Sigmoid colon (tissue), 6 donors: ENCODE measurements at regions not wholly inside any gene's neighbourhood (a gene's known extent, or its start where the extent isn't known, plus 50 kb on each side); places are given as distances from the start of the nearest gene placed in this dataset.

ENCODE experiments used
- DNase-seq: peaks from one replicate; pipeline ENCODE4 v3.0.0-alpha.2; 2019
- H3K27ac ChIP-seq, 4 donors: fragments of 200-600 bp; sonication (generic); one replicate each; pipeline ENCODE4 v1.5.1; 2016 to 2019; ENCODE audit warnings: mild to moderate bottlenecking in 1 of 4
- H3K27me3 ChIP-seq, 3 donors: fragments of 200-600 bp; sonication (generic); one replicate each; pipeline ENCODE4 v1.5.1; 2019; ENCODE audit warnings: mild to moderate bottlenecking in 1 of 3
- H3K36me3 ChIP-seq, 4 donors: fragments of 200-600 bp; sonication (generic); one replicate each; pipeline ENCODE4 v1.5.1; 2016 to 2019
- H3K4me1 ChIP-seq, 4 donors: fragments of 200-600 bp; sonication (generic); one replicate each; pipeline ENCODE4 v1.5.1; 2017 to 2019
- H3K4me3 ChIP-seq, 4 donors: fragments of 200-600 bp; sonication (generic); one replicate each; pipeline ENCODE4 v1.5.1; 2017 to 2019; ENCODE audit warnings: mild to moderate bottlenecking in 2 of 4, moderate library complexity in 1 of 4
- H3K9me3 ChIP-seq, 4 donors: fragments of 200-600 bp in 3 of 4; sonication (generic) in 3 of 4; one replicate each; pipeline versions ENCODE4 v1.5.1 to v1.6.1; 2013 to 2019
- CTCF ChIP-seq, 4 experiments: fragments of 450-650 bp in 3 of 4; fragments of 200-600 bp in 1 of 4; IDR thresholded peaks; one replicate each; pipeline ENCODE4 v1.5.1; 2016 to 2019; ENCODE audit warnings: antibody characterized with exemption in 4 of 4, mild to moderate bottlenecking in 3 of 4, moderate library complexity in 2 of 4
- EP300 ChIP-seq, 4 donors: sonication (generic); formaldehyde crosslinking; IDR thresholded peaks; one replicate each; pipeline ENCODE4 v1.6.1; 2017; ENCODE audit warnings: antibody characterized with exemption in 4 of 4
- POLR2A ChIP-seq, 2 donors: fragments of 450-650 bp; IDR thresholded peaks; one replicate each; pipeline ENCODE4 v1.6.1; 2016; ENCODE audit warnings: antibody characterized with exemption in 2 of 2, mild to moderate bottlenecking in 2 of 2, moderate library complexity in 2 of 2
- POLR2AphosphoS5 ChIP-seq, 4 donors: sonication (generic); formaldehyde crosslinking; IDR thresholded peaks; one replicate each; pipeline ENCODE4 v1.6.1; 2017; ENCODE audit warnings: antibody characterized with exemption in 4 of 4
- whole genome bisulfite sequencing, 2 donors: extraction: QIAGEN DNeasy Blood & Tissue Kit; methylation state at CpG; one replicate each; pipeline ENCODE4 v1.1.7; 2013; 5-methylcytosine and 5-hydroxymethylcytosine counted together
- intact Hi-C: fragments of 100-400 bp; cut with DNase I; formaldehyde crosslinking; loops from one replicate; pipeline ENCODE4 v1.15.1; 2023
- donor health status: healthy with polysubstance abuse.
- donor health status: healthy.

- DNase-seq = no peak
- TF ChIP-seq CTCF (IDR thresholded peaks at IDR 0.05) (no peak), EP300 (IDR thresholded peaks at IDR 0.05) (no peak), POLR2AphosphoS5 (IDR thresholded peaks at IDR 0.05) (no peak), POLR2A (IDR thresholded peaks at IDR 0.05) (no peak)
- H3K27ac ChIP-seq = no peak overlapping the region
- H3K36me3 ChIP-seq = no peaks in the 10 kb centered on the region
- no peaks in the 10 kb centered on the region for H3K9me3 ChIP-seq
- intact Hi-C loops = no loop called here
- no peaks in the 10 kb centered on the region for H3K4me1 ChIP-seq
- no peaks in the 10 kb centered on the region for H3K27me3 ChIP-seq
- 78 to 81% methylated on average over 4 of the region's 4 CpGs for WGBS, 2 donors
- no peak overlapping the region for H3K4me3 ChIP-seq
Measured at GRCh38 chr11:28671274-28671673, 563.1 kb downstream of the METTL15 start.

- H3K4me1 ChIP-seq = no peaks in the 10 kb centered on the region
- intact Hi-C loops = no loop called here
- 75 to 82% methylated on average over 6 of the region's 6 CpGs for WGBS, 2 donors
- TF ChIP-seq EP300 (IDR thresholded peaks at IDR 0.05) = no peak
- TF ChIP-seq POLR2A (IDR thresholded peaks at IDR 0.05) = no peak
- TF ChIP-seq POLR2AphosphoS5 (IDR thresholded peaks at IDR 0.05) = no peak
- TF ChIP-seq CTCF (IDR thresholded peaks at IDR 0.05) = no peak
- H3K4me3 ChIP-seq = no peak overlapping the region
- no peaks in the 10 kb centered on the region for H3K9me3 ChIP-seq
- no peaks in the 10 kb centered on the region for H3K36me3 ChIP-seq
- no peak for DNase-seq
- H3K27ac ChIP-seq = no peak overlapping the region
- H3K27me3 ChIP-seq = no peaks in the 10 kb centered on the region
Measured at GRCh38 chr11:28666632-28667031, 558.4 kb downstream of the METTL15 start.

GRCh38 chr11:28659716-28660348, 551.6 kb downstream of the METTL15 start:
- Histone ChIP-seq H3K4me1 (peaks cover 0 to 3% (median 0%) of the 10 kb centered on the region in 4 donors), H3K27ac (no peak overlapping the region), H3K4me3 (no peak overlapping the region), H3K9me3 (no peaks in the 10 kb centered on the region), H3K36me3 (no peaks in the 10 kb centered on the region), H3K27me3 (no peaks in the 10 kb centered on the region)
- TF ChIP-seq POLR2A (IDR thresholded peaks at IDR 0.05) = no peak
- no peak for TF ChIP-seq POLR2AphosphoS5 (IDR thresholded peaks at IDR 0.05)
- TF ChIP-seq EP300 (IDR thresholded peaks at IDR 0.05) = no peak
- no peak for TF ChIP-seq CTCF (IDR thresholded peaks at IDR 0.05)
- DNase-seq = no peak
- WGBS, 2 donors = 92 to 95% methylated on average over 1 of the region's 1 CpG
- intact Hi-C loops = no loop called here

GRCh38 chr11:28657378-28658030, 549.3 kb downstream of the METTL15 start:
- no peak for TF ChIP-seq POLR2A (IDR thresholded peaks at IDR 0.05)
- TF ChIP-seq EP300 (IDR thresholded peaks at IDR 0.05) = no peak
- no peak for TF ChIP-seq CTCF (IDR thresholded peaks at IDR 0.05)

More at GRCh38 chr11:28657378-28658030, 549.3 kb downstream of the METTL15 start:
- Histone ChIP-seq H3K36me3 (no peaks in the 10 kb centered on the region), H3K27me3 (no peaks in the 10 kb centered on the region), H3K9me3 (no peaks in the 10 kb centered on the region), H3K4me3 (no peak overlapping the region), H3K27ac (no peak overlapping the region), H3K4me1 (peaks cover 0 to 3% (median 0%) of the 10 kb centered on the region in 4 donors)
- no peak for DNase-seq
- 61 to 63% methylated on average over 5 of the region's 5 CpGs for WGBS, 2 donors
- intact Hi-C loops = no loop called here
